A673 (cell line): ENCODE measurements at regions not wholly inside any gene's neighbourhood (a gene's known extent, or its start where the extent isn't known, plus 50 kb on each side); places are given as distances from the start of the nearest gene placed in this dataset.

Experiments used
- CTCF ChIP-seq: fragments of 300-800, 200-600 bp; sonication (generic); conservative IDR thresholded peaks from 2 replicates; pipeline ENCODE4 v1.5.1; 2017; ENCODE audit warnings: low read depth, mild to moderate bottlenecking, antibody characterized with exemption, low read length, moderate library complexity, mixed read lengths
- EZH2 ChIP-seq: fragments of 200-600 bp; sonication (generic); IDR thresholded peaks from 2 replicates; pipeline ENCODE4 v1.6.1; 2017; ENCODE audit warnings: borderline replicate concordance, low read depth, mild to moderate bottlenecking, mixed read lengths, antibody characterized with exemption, low read length; ENCODE audit not compliant: poor library complexity, severe bottlenecking

GRCh38 chr14:54166049-54166950 is 209.7 kb upstream of the BMP4 start:
- TF ChIP-seq CTCF (no peak), EZH2 (no peak)
